ENCODE measurements at regions not wholly inside any gene's neighbourhood (a gene's known extent, or its start where the extent isn't known, plus 50 kb on each side); places are given as distances from the start of the nearest gene placed in this dataset.

GRCh38 chr22:48940266-48941032 lies 887.2 kb downstream of the BRD1 start:
- in situ Hi-C loops (cut with HindIII; ENCODE audit: low sequenced_read_pairs), result no loop called here

- in situ Hi-C loops (cut with HindIII; ENCODE audit: low sequenced_read_pairs), result no loop called here
Observed at GRCh38 chr22:48939441-48940265, 888.0 kb downstream of the BRD1 start.

GRCh38 chr22:48938741-48939140 lies 888.9 kb downstream of the BRD1 start:
- in situ Hi-C loops (cut with HindIII; ENCODE audit: low sequenced_read_pairs), result no loop called here

- in situ Hi-C loops (cut with HindIII; ENCODE audit: low sequenced_read_pairs), result no loop called here
Observed at GRCh38 chr22:48937032-48937639, 890.5 kb downstream of the BRD1 start.

- in situ Hi-C loops (cut with HindIII; ENCODE audit: low sequenced_read_pairs), result no loop called here
Observed at GRCh38 chr22:48936391-48936790, 891.3 kb downstream of the BRD1 start.

- in situ Hi-C loops (cut with HindIII; ENCODE audit: low sequenced_read_pairs), result no loop called here
Observed at GRCh38 chr22:48934446-48934845, 893.2 kb downstream of the BRD1 start.

- in situ Hi-C loops (cut with HindIII; ENCODE audit: low sequenced_read_pairs), result no loop called here
Observed at GRCh38 chr22:48931452-48931851, 896.2 kb downstream of the BRD1 start.

- in situ Hi-C loops (cut with HindIII; ENCODE audit: low sequenced_read_pairs), result no loop called here
Observed at GRCh38 chr22:48929276-48929790, 898.3 kb downstream of the BRD1 start.

GRCh38 chr22:48927591-48927990 lies 900.1 kb downstream of the BRD1 start:
- in situ Hi-C loops (cut with HindIII; ENCODE audit: low sequenced_read_pairs), result no loop called here

GRCh38 chr22:48926643-48927042 lies 901.0 kb downstream of the BRD1 start:
- in situ Hi-C loops (cut with HindIII; ENCODE audit: low sequenced_read_pairs), result no loop called here

GRCh38 chr22:48926136-48926535 lies 901.5 kb downstream of the BRD1 start:
- in situ Hi-C loops (cut with HindIII; ENCODE audit: low sequenced_read_pairs), result no loop called here

GRCh38 chr22:48925450-48925849 lies 902.2 kb downstream of the BRD1 start:
- in situ Hi-C loops (cut with HindIII; ENCODE audit: low sequenced_read_pairs), result no loop called here

- in situ Hi-C loops (cut with HindIII; ENCODE audit: low sequenced_read_pairs), result no loop called here
Observed at GRCh38 chr22:48923996-48924395, 903.7 kb downstream of the BRD1 start.

GRCh38 chr22:48923165-48923865 lies 904.4 kb downstream of the BRD1 start:
- in situ Hi-C loops (cut with HindIII; ENCODE audit: low sequenced_read_pairs), result no loop called here

GRCh38 chr22:48921411-48921903 lies 906.2 kb downstream of the BRD1 start:
- in situ Hi-C loops (cut with HindIII; ENCODE audit: low sequenced_read_pairs), result no loop called here

- in situ Hi-C loops (cut with HindIII; ENCODE audit: low sequenced_read_pairs), result no loop called here
Observed at GRCh38 chr22:48920776-48921241, 906.9 kb downstream of the BRD1 start.

GRCh38 chr22:48919851-48920589 lies 907.7 kb downstream of the BRD1 start:
- in situ Hi-C loops (cut with HindIII; ENCODE audit: low sequenced_read_pairs), result no loop called here

- in situ Hi-C loops (cut with HindIII; ENCODE audit: low sequenced_read_pairs), result no loop called here
Observed at GRCh38 chr22:48919187-48919590, 908.5 kb downstream of the BRD1 start.

- in situ Hi-C loops (cut with HindIII; ENCODE audit: low sequenced_read_pairs), result no loop called here
Observed at GRCh38 chr22:48918585-48919186, 909.0 kb downstream of the BRD1 start.

Data from DLD1 (cell line).